Jurkat, Clone E6-1 (cell line): ENCODE measurements at regions not wholly inside any gene's neighbourhood (a gene's known extent, or its start where the extent isn't known, plus 50 kb on each side); places are given as distances from the start of the nearest gene placed in this dataset.

Experiments
- DNase-seq: peaks from one replicate; pipeline ENCODE4 v3.0.0-alpha.2; 2011; ENCODE audit warnings: low read depth, low spot score
- H3K4me3 ChIP-seq: 2 replicates; pipeline ENCODE4 v1.5.1; 2011; ENCODE audit warnings: mild to moderate bottlenecking, low read length, control low read depth, moderate library complexity

DNA sequence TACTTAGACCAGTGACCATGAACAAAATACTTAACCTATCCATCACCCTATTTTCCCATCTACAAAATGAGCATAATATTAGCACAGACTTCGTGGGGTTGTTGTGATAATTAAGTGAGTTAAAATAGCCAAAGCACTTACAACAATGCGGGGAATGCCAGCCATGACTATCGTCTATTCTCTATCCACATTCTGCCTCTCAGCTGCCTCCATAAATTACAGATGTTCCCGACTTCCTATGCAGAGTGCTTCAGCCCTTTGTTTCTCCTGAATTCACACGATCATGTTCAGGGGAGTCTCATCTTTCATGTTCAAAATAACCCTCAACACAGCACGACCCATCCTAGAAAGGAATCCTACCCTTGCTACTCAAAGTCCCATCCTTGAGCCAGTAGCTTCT lies 211.6 kb downstream of the EN1 start:
- DNase-seq = no peak
- no peak overlapping the region for H3K4me3 ChIP-seq

DNA sequence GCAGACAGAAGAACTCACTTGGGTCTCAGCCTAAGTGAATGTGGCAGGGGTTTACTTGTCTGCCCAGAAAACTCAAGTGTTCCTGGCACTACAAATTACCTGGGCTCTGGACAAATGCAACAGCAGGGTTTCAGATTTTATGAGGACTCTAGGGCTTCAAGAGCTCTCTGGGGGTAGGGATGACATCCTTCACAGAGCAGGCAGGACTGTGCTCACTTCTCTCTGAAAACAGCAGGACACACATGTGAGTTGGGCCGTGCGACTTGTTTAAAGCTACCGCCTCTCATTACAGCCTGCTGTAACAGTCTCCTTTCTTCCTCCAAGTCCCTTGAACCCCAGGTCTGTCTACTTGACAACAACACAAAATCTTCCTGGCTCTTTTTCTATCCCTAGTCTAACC lies 212.6 kb downstream of the EN1 start:
- DNase-seq = no peak
- no peak overlapping the region for H3K4me3 ChIP-seq

DNA sequence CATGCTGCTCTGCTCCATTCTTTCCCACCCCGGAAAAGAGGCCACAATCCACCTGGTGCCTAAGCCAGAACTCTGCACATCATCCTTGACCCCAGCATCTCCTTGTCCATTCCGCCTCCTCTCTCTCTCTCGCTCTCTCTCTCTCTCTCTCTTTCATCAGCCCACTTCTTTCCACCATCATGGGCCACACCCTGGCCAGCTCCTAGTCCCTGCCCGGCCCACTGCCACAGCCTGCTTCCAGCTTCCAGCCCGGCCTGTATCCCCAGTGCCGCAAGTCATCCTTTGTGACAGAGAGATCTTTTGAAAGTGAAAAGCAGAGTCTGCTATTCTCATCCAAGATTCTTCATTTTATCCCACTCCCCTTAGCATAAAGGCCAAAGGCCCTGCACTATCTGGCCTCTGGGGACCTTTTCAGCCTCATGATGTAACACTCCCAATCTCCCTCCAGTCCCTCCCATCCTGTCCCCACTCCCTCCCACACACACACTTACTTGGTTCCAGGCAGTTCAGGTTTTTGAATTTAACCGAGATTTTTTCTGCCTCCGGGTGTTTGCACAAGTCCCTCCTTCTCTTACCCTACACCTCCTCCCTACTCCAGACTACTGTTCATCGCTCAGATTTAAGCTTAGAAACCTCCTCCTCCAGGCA lies 214.0 kb downstream of the EN1 start:
- DNase-seq = no peak
- H3K4me3 ChIP-seq = no peak overlapping the region

GRCh38 chr2:118632921-118633320 lies 214.5 kb downstream of the EN1 start:
- no peak for DNase-seq
- no peak overlapping the region for H3K4me3 ChIP-seq

GRCh38 chr2:118627156-118627555 lies 220.3 kb downstream of the EN1 start:
- H3K4me3 ChIP-seq = no peak overlapping the region
- DNase-seq = no peak

- no peak overlapping the region for H3K4me3 ChIP-seq
- DNase-seq = no peak
Measured at GRCh38 chr2:118622913-118623312, 224.5 kb downstream of the EN1 start.

GRCh38 chr2:118622108-118622507 lies 225.3 kb downstream of the EN1 start:
- H3K4me3 ChIP-seq = no peak overlapping the region
- no peak for DNase-seq

DNA sequence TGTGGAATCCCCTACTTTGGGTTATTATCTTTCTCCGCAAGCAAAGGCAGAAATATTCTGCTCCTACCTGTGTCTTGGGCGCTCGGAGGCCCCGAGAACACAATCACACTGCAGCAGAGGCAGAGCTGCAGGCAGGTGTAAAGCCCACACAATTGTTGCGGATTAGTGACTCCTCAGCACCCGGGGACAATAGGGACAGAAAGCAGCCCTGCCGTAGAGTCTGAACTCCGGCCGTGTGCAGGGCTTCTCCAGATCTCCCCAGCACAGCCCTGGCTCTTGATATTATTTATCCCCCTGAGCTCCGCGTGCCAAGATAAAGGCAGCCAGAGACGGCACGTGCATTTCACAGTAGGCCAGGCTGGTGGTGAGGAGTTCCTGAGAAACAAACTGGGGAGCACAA lies 229.2 kb downstream of the EN1 start:
- no peak overlapping the region for H3K4me3 ChIP-seq
- DNase-seq = no peak

GRCh38 chr2:118616432-118616831 lies 231.0 kb downstream of the EN1 start:
- no peak overlapping the region for H3K4me3 ChIP-seq
- no peak for DNase-seq

GRCh38 chr2:118614841-118615271 lies 232.6 kb downstream of the EN1 start:
- no peak overlapping the region for H3K4me3 ChIP-seq
- DNase-seq = no peak

DNA sequence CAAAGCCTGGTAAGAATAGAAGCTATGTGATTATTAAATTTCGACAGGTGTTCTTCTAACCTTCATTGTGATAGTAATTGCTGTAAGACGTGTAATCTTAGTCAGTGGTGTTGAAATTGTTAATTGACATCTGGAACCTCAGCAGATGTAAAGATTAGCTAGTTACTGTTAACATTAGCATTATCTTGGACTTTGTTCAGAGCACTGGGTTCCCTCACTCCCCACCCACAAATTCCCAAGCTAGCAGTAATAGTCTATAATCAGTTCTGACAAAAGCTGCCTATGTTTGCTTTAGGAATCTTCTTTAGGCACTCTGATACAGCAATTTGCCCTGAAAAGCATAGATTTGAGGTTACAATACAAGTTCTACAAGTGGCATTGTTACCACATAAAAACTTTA lies 233.7 kb downstream of the EN1 start:
- no peak for DNase-seq
- no peak overlapping the region for H3K4me3 ChIP-seq

GRCh38 chr2:118611691-118612090 lies 235.8 kb downstream of the EN1 start:
- H3K4me3 ChIP-seq = no peak overlapping the region
- DNase-seq = no peak

GRCh38 chr2:118609138-118609537 lies 238.3 kb downstream of the EN1 start:
- H3K4me3 ChIP-seq = no peak overlapping the region
- no peak for DNase-seq

DNA sequence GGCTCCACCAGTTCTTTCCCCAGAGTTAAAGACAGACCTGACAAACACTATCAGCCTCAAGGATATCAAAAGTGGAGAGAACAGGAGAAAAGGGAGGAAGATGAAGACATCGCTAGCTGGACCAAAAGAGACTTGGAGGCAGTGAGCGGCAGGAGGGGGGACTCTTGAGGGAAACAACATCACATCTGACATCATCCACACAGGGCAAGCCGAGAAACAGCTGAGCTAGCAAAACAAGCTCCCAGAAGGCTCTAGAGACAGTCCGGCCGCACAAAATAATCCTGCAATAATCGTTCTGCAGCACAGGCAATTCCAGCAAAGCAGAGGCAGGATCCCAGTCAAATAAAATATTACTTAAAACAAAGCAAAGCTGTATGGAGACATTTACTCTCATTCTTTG lies 239.8 kb downstream of the EN1 start:
- no peak overlapping the region for H3K4me3 ChIP-seq
- DNase-seq = no peak

DNA sequence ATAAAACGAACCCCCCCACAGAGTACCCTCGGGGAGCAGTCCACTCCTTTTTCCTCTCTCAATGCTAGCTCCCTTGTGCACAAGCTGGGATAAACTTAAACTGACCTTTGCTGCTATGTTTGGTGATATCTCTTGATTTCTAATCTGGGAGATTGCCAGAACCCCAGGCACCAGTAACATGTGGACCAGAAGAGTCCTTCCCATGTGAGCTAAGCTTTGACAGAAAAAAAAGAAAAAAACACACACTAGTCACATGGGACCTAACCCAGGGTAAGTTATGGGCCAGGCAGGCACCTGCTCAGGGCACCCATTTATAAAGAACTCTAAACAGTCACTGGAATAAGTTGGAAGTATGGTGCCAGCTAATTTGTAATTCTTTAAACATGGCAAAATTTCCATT lies 242.6 kb downstream of the EN1 start:
- no peak for DNase-seq
- no peak overlapping the region for H3K4me3 ChIP-seq

- DNase-seq = no peak
- H3K4me3 ChIP-seq = no peak overlapping the region
Measured at GRCh38 chr2:118604371-118604770, 243.1 kb downstream of the EN1 start.

- H3K4me3 ChIP-seq = no peak overlapping the region
- DNase-seq = no peak
Measured at GRCh38 chr2:118599141-118599540, 248.3 kb downstream of the EN1 start.

DNA sequence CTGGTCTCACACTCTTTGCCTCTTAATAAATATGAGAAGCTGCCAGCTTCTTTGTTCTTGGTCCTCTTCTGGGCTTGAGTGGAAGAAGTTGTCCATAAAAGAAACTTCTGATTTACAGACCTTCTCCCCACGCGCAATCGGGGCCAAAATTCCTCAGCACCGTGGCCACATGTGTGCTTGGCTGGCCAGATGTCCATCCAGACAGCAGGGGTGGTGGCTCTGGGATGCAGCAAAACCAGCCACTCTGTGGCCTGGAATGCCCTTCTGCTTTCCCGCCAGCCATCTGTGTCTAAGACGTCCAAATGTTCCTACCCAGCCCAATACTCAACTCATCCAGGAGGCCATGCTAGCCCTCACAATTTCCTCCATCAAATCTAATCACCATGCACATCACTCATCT lies 250.8 kb downstream of the EN1 start:
- no peak for DNase-seq
- H3K4me3 ChIP-seq = no peak overlapping the region

DNA sequence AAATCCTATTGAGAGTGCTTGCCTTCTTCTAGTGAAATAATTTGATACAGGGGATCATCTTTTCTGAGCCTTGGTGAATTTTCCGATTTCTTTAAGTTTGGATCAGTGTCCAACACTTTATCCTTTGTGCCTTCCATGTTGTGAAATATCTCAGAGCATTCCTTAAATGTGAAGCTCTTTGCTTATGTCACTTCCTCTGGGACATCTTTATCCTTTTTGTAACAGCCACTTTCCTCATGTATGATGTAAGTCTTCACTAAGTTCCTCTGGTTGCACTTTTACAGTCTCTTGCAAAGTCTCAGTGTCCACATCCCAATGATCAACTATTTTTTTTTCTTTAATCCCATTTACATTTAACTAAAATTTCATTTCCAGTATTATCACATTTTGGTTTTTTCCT lies 254.2 kb downstream of the EN1 start:
- DNase-seq = no peak
- H3K4me3 ChIP-seq = no peak overlapping the region

DNA sequence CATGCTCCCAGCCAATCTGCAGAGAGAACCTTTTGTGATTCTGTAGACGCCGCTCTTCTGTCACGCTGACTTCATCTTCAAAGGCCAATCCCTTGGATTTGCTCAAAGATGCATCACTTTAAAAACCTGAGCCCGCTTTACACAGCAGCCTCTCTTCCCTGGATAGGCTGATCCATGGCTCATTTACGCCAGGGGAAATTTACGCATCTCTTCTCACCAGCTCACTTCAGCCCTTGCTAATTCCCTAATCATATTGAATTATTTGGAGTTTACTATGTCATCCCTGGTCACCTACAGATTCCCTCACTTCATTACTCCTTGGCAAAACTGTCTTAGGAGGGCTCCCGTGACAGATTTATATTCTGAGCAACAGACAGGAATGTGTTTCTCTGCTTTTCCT lies 256.2 kb downstream of the EN1 start:
- DNase-seq = no peak
- H3K4me3 ChIP-seq = no peak overlapping the region

- no peak for DNase-seq
- no peak overlapping the region for H3K4me3 ChIP-seq
Measured at GRCh38 chr2:118589721-118590120, 257.7 kb downstream of the EN1 start.

DNA sequence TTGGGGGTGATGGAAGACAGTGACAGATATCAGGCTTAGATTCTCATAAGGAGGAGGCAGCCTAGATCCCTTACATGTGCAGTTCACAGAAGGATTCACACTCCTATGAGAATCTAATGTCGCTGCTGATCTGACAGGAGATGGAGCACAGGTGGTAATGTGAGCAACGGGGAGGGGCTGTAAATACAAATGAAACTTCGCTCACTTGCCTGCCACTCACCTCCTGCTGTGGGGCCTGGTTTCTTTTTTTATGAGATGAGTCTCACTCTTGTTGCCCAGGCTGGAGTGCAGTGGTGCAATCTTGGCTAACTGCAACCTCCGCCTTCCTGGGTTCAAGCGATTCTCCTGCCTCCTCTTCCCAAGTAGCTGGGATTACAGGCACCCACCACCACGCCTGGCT lies 258.6 kb downstream of the EN1 start:
- no peak overlapping the region for H3K4me3 ChIP-seq
- DNase-seq = no peak
